Activated CD4-positive, alpha-beta T cell treated with anti-CD3 and anti-CD28 coated beads, Interleukin-2, amount 50 U/mL, for 16 hours (primary cell): ENCODE measurements at regions not wholly inside any gene's neighbourhood (a gene's known extent, or its start where the extent isn't known, plus 50 kb on each side); places are given as distances from the start of the nearest gene placed in this dataset.
"Not testable (repeated sequence)": the region's sequence is repeated elsewhere in the genome, so short reads cannot be mapped to it uniquely, and the experiment has no call there.

Source experiments
- DNase-seq: peaks from one replicate; pipeline ENCODE4 v3.0.0-alpha.2; 2020

- no peak for DNase-seq
These were observed 220.6 kb downstream of the PTGER3 start for GRCh38 chr1:70827030-70827429.

GRCh38 chr1:70828177-70828576, 219.4 kb downstream of the PTGER3 start:
- no peak for DNase-seq

GRCh38 chr1:70834365-70834764, 213.3 kb downstream of the PTGER3 start:
- not testable (repeated sequence) for DNase-seq

- no peak for DNase-seq
These were observed 211.2 kb downstream of the PTGER3 start for GRCh38 chr1:70836456-70836855.

- no peak for DNase-seq
These were observed 207.2 kb downstream of the PTGER3 start for GRCh38 chr1:70840260-70840953.

GRCh38 chr1:70842562-70842961, 205.1 kb downstream of the PTGER3 start:
- no peak for DNase-seq

GRCh38 chr1:70843452-70843851, 204.2 kb downstream of the PTGER3 start:
- no peak for DNase-seq

GRCh38 chr1:70847013-70847412, 200.6 kb downstream of the PTGER3 start:
- DNase-seq: no peak

GRCh38 chr1:70855203-70855602, 192.4 kb downstream of the PTGER3 start:
- no peak for DNase-seq

- DNase-seq: no peak
These were observed 191.4 kb downstream of the PTGER3 start for GRCh38 chr1:70856201-70856600.

GRCh38 chr1:70863239-70863638, 184.4 kb downstream of the PTGER3 start:
- DNase-seq: no peak

- DNase-seq: no peak
These were observed 183.3 kb downstream of the PTGER3 start for GRCh38 chr1:70864302-70864701.

GRCh38 chr1:70866542-70867264, 180.9 kb downstream of the PTGER3 start:
- no peak for DNase-seq

GRCh38 chr1:70871790-70872189, 175.8 kb downstream of the PTGER3 start:
- no peak for DNase-seq

GRCh38 chr1:70874063-70874462, 173.6 kb downstream of the PTGER3 start:
- no peak for DNase-seq

- no peak for DNase-seq
These were observed 172.8 kb downstream of the PTGER3 start for GRCh38 chr1:70874818-70875217.

- DNase-seq: no peak
These were observed 170.3 kb downstream of the PTGER3 start for GRCh38 chr1:70877343-70877742.

GRCh38 chr1:70887936-70888335, 159.7 kb downstream of the PTGER3 start:
- DNase-seq: no peak

GRCh38 chr1:70888722-70889121, 158.9 kb downstream of the PTGER3 start:
- no peak for DNase-seq

GRCh38 chr1:70890408-70890807, 157.2 kb downstream of the PTGER3 start:
- no peak for DNase-seq

- no peak for DNase-seq
These were observed 156.4 kb downstream of the PTGER3 start for GRCh38 chr1:70891051-70891843.

- DNase-seq: no peak
These were observed 155.5 kb downstream of the PTGER3 start for GRCh38 chr1:70892140-70892539.

GRCh38 chr1:70892930-70893329, 154.7 kb downstream of the PTGER3 start:
- no peak for DNase-seq

- no peak for DNase-seq
These were observed 154.2 kb downstream of the PTGER3 start for GRCh38 chr1:70893381-70893780.
